SK-N-MC (cell line): ENCODE measurements at regions not wholly inside any gene's neighbourhood (a gene's known extent, or its start where the extent isn't known, plus 50 kb on each side); places are given as distances from the start of the nearest gene placed in this dataset.
"Not testable (repeated sequence)": the region's sequence is repeated elsewhere in the genome, so short reads cannot be mapped to it uniquely, and the experiment has no call there.

Source experiments
- EZH2 ChIP-seq: fragments of 200-600 bp; sonication (generic); IDR thresholded peaks from one replicate; pipeline ENCODE4 v1.6.1; 2017; ENCODE audit warnings: antibody characterized with exemption
- POLR2AphosphoS5 ChIP-seq: IDR thresholded peaks from 2 replicates; pipeline ENCODE4 v1.6.1; 2012; ENCODE audit warnings: mild to moderate bottlenecking, low read depth, low read length, borderline replicate concordance

- not testable (repeated sequence) for TF ChIP-seq POLR2AphosphoS5, EZH2
Observed at GRCh38 chr4:32939222-32939621, 2219.1 kb downstream of the PCDH7 start.
